ENCODE measurements at regions not wholly inside any gene's neighbourhood (a gene's known extent, or its start where the extent isn't known, plus 50 kb on each side); places are given as distances from the start of the nearest gene placed in this dataset.

DNA sequence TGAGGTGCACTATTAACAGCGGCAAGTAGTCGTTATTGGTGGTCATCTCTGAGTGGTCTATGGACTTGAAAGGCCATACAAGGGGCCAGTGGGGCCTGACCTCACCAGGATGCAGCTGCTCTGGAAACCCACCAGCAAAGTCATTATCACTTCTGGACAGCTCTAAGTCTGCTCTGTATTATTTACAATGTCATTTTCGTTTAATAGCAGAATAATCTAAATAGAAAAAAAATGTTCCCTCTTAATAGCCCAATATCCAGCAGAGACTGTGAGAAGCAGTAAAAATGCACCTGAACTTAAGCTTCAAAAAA lies 85.0 kb upstream of the EED start:
- TF ChIP-seq POLR2AphosphoS5 (IDR thresholded peaks at IDR 0.05) (no peak), POLR2A (IDR thresholded peaks at IDR 0.05) (no peak), EP300 (IDR thresholded peaks at IDR 0.05) (no peak)
- TF ChIP-seq, protein P1, sequence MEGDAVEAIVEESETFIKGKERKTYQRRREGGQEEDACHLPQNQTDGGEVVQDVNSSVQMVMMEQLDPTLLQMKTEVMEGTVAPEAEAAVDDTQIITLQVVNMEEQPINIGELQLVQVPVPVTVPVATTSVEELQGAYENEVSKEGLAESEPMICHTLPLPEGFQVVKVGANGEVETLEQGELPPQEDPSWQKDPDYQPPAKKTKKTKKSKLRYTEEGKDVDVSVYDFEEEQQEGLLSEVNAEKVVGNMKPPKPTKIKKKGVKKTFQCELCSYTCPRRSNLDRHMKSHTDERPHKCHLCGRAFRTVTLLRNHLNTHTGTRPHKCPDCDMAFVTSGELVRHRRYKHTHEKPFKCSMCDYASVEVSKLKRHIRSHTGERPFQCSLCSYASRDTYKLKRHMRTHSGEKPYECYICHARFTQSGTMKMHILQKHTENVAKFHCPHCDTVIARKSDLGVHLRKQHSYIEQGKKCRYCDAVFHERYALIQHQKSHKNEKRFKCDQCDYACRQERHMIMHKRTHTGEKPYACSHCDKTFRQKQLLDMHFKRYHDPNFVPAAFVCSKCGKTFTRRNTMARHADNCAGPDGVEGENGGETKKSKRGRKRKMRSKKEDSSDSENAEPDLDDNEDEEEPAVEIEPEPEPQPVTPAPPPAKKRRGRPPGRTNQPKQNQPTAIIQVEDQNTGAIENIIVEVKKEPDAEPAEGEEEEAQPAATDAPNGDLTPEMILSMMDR (IDR thresholded peaks at IDR 0.05) = no peak

All from stomach (tissue), 4 donors.